Smooth muscle cell (in vitro differentiated cells): ENCODE measurements at regions not wholly inside any gene's neighbourhood (a gene's known extent, or its start where the extent isn't known, plus 50 kb on each side); places are given as distances from the start of the nearest gene placed in this dataset.

Experiments
- DNase-seq: peaks from one replicate; lab custom pipeline; 2025; ENCODE audit not compliant: unreplicated experiment; lab: John Stamatoyannopoulos, UW
- H2AFZ ChIP-seq: fragments of 200-600 bp; sonication (generic); 2 replicates; pipeline ENCODE4 v1.6.0; 2016; ENCODE audit warnings: antibody characterized with exemption, low read depth, mild to moderate bottlenecking
- H3F3A ChIP-seq: fragments of 200-600 bp; sonication (generic); 2 replicates; pipeline ENCODE4 v1.6.0; 2017; ENCODE audit warnings: antibody characterized with exemption, low read depth
- H3K27ac ChIP-seq: fragments of 200-600 bp; sonication (generic); 2 replicates; pipeline ENCODE4 v1.5.1; 2016; ENCODE audit warnings: low read depth, mild to moderate bottlenecking
- H3K27me3 ChIP-seq: fragments of 200-600 bp; sonication (generic); 2 replicates; pipeline ENCODE4 v1.6.1; 2016; ENCODE audit warnings: low read depth, mild to moderate bottlenecking
- H3K36me3 ChIP-seq: fragments of 200-600 bp; sonication (generic); 2 replicates; pipeline ENCODE4 v1.5.1; 2016; ENCODE audit warnings: low read depth
- H3K4me1 ChIP-seq: fragments of 200-600 bp; sonication (generic); 2 replicates; pipeline ENCODE4 v1.5.1; 2016; ENCODE audit warnings: low read depth
- H3K4me2 ChIP-seq: fragments of 200-600 bp; sonication (generic); 2 replicates; pipeline ENCODE4 v1.6.0; 2016; ENCODE audit warnings: mild to moderate bottlenecking
- H3K4me3 ChIP-seq: fragments of 200-600 bp; sonication (generic); 2 replicates; pipeline ENCODE4 v1.5.1; 2016; ENCODE audit warnings: mild to moderate bottlenecking
- H3K79me2 ChIP-seq: fragments of 200-600 bp; sonication (generic); 2 replicates; pipeline ENCODE4 v1.6.0; 2016; ENCODE audit warnings: low read depth, mild to moderate bottlenecking
- H3K9ac ChIP-seq: fragments of 200-600 bp; sonication (generic); 2 replicates; pipeline ENCODE4 v1.6.0; 2016; ENCODE audit warnings: low read depth
- H3K9me3 ChIP-seq: fragments of 200-600 bp; sonication (generic); replicated peaks from 2 replicates; pipeline ENCODE4 v1.5.1; 2016; ENCODE audit warnings: low read depth
- H4K20me1 ChIP-seq: fragments of 200-600 bp; sonication (generic); 2 replicates; pipeline ENCODE4 v1.6.0; 2016; ENCODE audit warnings: low read depth
- WGBS: methylation state at CpG from one replicate; pipeline ENCODE4 v1.1.7; 2016; ENCODE audit warnings: low lambda C conversion rate; 5-methylcytosine and 5-hydroxymethylcytosine counted together
- TF ChIP-seq, protein P1 (sequence below): fragments of 200-600 bp; sonication (generic); IDR thresholded peaks from 2 replicates; pipeline ENCODE4 v1.5.1; 2017; ENCODE audit warnings: borderline replicate concordance, mild to moderate bottlenecking, antibody characterized with exemption; ENCODE audit not compliant: insufficient read depth, poor library complexity, severe bottlenecking

DNA sequence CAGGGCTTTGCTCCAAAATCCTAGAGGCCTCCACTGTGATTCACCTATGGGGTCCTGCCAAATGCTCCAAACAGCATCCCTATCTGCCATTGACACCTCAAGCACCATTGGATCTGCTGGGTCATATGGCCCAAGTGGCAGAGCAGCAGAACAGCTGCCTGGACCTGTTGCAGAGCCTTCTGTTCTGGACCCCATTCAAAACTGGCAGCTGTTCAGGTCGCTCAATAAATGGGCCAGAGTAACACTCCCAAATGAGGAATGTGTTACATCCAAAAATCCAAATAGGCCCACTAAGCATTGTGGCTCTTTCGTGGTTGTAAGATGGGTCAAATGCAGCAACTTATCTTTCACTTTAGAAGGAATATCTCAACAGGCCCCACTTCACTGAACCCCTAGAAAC is 783.6 kb downstream of the DCDC2C start:
- Histone ChIP-seq H3K27ac (no peak overlapping the region), H3K9ac (no peak overlapping the region), H3K27me3 (no peaks in the 10 kb centered on the region), H3K36me3 (no peaks in the 10 kb centered on the region), H3K4me3 (no peak overlapping the region), H3K4me2 (no peak overlapping the region), H4K20me1 (no peaks in the 10 kb centered on the region), H3K4me1 (no peaks in the 10 kb centered on the region), H3K9me3 (no peaks in the 10 kb centered on the region), H3K79me2 (no peaks in the 10 kb centered on the region), H2AFZ (no peak overlapping the region), H3F3A (no peaks in the 10 kb centered on the region)
- TF ChIP-seq, protein P1, sequence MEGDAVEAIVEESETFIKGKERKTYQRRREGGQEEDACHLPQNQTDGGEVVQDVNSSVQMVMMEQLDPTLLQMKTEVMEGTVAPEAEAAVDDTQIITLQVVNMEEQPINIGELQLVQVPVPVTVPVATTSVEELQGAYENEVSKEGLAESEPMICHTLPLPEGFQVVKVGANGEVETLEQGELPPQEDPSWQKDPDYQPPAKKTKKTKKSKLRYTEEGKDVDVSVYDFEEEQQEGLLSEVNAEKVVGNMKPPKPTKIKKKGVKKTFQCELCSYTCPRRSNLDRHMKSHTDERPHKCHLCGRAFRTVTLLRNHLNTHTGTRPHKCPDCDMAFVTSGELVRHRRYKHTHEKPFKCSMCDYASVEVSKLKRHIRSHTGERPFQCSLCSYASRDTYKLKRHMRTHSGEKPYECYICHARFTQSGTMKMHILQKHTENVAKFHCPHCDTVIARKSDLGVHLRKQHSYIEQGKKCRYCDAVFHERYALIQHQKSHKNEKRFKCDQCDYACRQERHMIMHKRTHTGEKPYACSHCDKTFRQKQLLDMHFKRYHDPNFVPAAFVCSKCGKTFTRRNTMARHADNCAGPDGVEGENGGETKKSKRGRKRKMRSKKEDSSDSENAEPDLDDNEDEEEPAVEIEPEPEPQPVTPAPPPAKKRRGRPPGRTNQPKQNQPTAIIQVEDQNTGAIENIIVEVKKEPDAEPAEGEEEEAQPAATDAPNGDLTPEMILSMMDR = no peak
- no peak for DNase-seq
- 63% methylated on average over 2 of the region's 2 CpGs for WGBS

DNA sequence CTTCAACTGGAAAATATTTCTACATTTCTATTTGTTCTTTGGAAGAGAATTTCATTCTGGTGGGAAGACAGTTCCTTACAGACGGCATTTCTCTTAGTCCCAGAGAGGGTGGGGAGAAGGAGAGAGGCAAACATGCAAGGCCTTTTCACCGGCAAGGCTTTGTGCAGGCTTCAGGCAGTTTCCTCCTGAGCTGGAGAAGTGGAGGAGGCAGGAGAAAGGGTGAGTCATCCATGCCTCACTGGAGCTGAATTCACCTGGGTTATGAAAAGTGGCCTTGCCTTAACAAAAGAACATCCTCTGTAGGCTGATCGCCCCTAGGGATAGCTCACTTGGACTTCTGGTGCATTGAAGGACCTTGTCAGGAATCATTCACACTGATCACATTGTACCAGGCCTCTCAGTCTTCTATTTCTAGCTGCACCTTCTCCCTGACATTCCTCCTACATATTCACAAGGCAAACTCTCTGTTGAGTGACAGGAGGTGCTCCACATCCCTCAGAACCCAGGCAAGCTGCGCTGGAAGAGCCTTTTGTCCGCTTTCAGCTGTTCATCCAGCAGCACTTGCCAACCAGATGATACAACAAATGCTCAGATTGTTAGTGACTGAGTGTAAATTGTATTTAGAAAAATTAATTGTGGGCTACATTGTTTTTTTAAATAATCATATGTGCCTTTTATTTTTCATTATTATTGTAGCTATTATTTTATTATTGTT is 796.1 kb downstream of the DCDC2C start:
- Histone ChIP-seq H3K27ac (no peak overlapping the region), H3F3A (no peaks in the 10 kb centered on the region), H3K4me1 (no peaks in the 10 kb centered on the region), H3K9me3 (no peaks in the 10 kb centered on the region), H3K4me3 (no peak overlapping the region), H3K27me3 (no peaks in the 10 kb centered on the region), H2AFZ (no peak overlapping the region), H3K79me2 (no peaks in the 10 kb centered on the region), H3K4me2 (no peak overlapping the region), H3K36me3 (no peaks in the 10 kb centered on the region), H4K20me1 (no peaks in the 10 kb centered on the region), H3K9ac (no peak overlapping the region)
- TF ChIP-seq, protein P1 = no peak
- 80% methylated on average over 5 of the region's 5 CpGs for WGBS
- no peak for DNase-seq

DNA sequence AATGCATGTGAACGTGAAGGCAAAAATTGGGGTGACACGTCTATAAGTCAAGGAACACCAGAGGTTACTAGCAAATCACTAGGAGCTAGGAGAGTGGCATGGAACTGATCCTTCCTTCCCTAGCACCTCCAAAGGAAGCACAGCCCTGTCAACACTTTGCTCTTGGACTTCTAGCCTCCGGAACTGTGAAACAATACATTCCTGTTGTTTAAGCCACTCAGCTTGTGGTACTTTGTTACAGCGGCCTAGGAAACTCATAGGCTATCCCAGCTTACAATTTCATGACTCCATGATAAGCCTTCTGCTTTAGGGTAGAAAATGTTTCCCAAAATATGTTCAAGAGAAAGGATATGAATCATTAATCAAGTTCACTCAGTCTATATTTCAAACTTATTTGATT is 798.1 kb downstream of the DCDC2C start:
- no peak overlapping the region for H3K4me3 ChIP-seq
- no peaks in the 10 kb centered on the region for H3F3A ChIP-seq
- DNase-seq = no peak
- no peaks in the 10 kb centered on the region for H3K27me3 ChIP-seq
- H3K9me3 ChIP-seq = no peaks in the 10 kb centered on the region
- no peak overlapping the region for H3K27ac ChIP-seq
- H3K4me1 ChIP-seq = no peaks in the 10 kb centered on the region
- TF ChIP-seq, protein P1 = no peak
- H3K79me2 ChIP-seq = no peaks in the 10 kb centered on the region
- WGBS = 86% methylated on average over 4 of the region's 4 CpGs
- H2AFZ ChIP-seq = no peak overlapping the region
- no peak overlapping the region for H3K9ac ChIP-seq
- no peak overlapping the region for H3K4me2 ChIP-seq
- H3K36me3 ChIP-seq = no peaks in the 10 kb centered on the region
- H4K20me1 ChIP-seq = no peaks in the 10 kb centered on the region

DNA sequence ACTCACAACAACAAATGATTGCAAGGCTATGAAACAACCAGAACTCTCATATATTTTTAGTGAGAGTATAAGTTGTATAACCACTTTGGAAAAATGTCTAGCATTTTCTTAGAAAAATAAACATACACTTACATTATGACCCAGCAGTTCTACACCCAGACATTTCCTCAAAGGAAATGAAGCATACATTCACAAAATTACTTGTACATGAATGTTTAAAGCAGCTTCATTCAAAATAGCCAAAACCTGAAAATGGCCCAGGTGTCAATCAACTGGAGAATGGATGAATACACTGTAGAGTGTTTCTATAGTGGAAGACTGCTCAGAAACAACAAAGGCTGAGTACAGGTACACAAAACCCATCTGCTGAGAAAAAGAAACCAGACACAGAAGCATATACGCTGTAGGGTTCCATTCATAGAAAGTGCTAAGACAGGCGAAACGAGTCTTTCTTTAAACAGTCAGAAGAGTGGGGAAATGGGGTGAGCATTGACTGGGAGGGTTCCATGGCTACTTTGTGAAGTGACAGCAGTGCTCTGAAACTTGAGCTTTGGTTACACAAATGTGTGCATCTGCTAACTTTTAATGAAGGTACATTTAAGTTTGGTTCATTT is 799.0 kb downstream of the DCDC2C start:
- Histone ChIP-seq H3K9me3 (no peaks in the 10 kb centered on the region), H3K9ac (no peak overlapping the region), H3K4me3 (no peak overlapping the region), H3K27me3 (no peaks in the 10 kb centered on the region), H3K79me2 (no peaks in the 10 kb centered on the region), H3K4me1 (no peaks in the 10 kb centered on the region), H3K4me2 (no peak overlapping the region), H3F3A (no peaks in the 10 kb centered on the region), H2AFZ (no peak overlapping the region), H4K20me1 (no peaks in the 10 kb centered on the region), H3K27ac (no peak overlapping the region), H3K36me3 (no peaks in the 10 kb centered on the region)
- TF ChIP-seq, protein P1 = no peak
- DNase-seq = no peak
- WGBS = 94% methylated on average over 3 of the region's 3 CpGs
